ENCODE measurements at regions not wholly inside any gene's neighbourhood (a gene's known extent, or its start where the extent isn't known, plus 50 kb on each side); places are given as distances from the start of the nearest gene placed in this dataset.
"Not testable (repeated sequence)": the region's sequence is repeated elsewhere in the genome, so short reads cannot be mapped to it uniquely, and the experiment has no call there.

DNA sequence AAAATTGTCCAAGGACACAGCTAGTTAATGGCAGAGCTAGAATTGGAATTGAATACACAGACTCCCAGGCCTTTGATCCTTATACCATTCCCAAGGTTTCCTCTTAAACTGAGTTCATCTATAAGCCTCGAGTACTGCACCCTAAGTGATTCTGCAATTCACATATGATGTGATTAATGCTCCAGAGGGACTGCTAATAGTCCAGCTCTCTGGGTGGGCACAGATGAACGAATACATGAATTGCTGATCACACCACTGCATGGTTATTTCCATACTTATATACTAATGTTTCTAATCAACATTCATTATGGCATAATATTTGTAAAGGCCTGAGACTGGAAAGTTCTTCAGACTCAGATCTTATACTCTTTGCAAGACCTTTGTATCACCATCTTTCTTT, 101.8 kb downstream of the NUFIP1 start:
- DNase-seq (ENCODE audit: extremely low read depth in 1 of 11, low read depth in 9 of 11, low spot score in 4 of 11) = no peak

DNA sequence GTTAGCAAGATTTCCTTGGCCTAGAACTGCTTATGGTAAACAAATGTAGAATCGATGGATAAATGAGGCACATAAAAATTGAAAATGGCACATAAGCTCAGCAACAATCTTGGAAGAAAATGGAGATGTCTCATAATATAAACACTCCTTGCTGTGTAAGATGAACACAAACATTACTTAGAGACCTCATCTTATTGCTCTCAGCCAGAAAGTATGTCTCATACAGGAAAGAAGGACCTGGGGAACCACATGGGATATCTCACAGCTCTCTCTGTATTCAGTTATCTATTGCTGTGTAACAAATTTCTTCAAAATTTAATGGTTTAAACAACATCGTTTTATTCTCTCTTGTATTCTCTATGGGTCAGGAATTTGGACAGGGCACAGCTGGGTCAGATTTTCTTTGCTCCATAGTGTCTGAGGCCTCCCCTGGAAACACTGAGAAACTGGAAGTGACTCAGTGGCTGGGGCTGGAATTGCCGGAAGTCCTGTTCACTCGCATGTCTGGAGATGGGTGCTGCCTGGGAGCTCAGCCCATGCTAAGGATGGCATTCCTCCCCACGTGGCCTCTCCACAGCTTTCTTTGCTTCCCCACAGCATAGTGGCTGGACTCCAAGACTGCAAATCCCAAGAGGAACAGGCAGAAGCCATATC, 105.1 kb downstream of the NUFIP1 start:
- DNase-seq (ENCODE audit: extremely low read depth in 1 of 11, low read depth in 9 of 11, low spot score in 4 of 11) = no peak

DNA sequence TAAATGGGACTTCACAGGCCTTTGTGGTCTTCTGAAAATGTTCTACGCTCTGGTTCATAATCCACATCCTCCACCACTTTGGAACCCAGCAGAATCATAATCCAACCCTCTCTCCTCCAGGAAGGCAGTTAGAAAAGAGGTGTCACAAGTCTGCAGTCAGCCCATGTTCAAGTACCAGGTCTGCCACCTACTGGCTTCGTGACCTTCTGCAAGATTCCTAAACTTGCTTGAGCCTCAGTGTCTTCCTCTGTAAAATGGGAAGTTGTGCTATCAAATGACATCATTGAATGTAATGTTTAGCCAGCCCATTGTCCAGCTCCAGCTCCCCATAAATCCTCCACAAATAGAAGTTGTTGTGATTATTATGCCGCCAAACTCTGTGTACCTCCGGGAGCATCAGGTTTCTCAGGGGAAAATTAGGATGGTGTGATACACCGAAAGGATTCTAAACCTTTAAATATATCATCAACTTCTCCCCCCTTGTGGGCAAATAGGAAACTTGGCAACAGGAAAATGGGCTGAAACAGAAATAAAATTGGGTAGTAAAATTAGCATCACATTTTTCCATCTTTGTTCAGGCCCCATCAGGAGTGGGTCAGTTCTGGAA, 109.7 kb downstream of the NUFIP1 start:
- no peak for DNase-seq (ENCODE audit: extremely low read depth in 1 of 11, low read depth in 9 of 11, low spot score in 4 of 11)

DNA sequence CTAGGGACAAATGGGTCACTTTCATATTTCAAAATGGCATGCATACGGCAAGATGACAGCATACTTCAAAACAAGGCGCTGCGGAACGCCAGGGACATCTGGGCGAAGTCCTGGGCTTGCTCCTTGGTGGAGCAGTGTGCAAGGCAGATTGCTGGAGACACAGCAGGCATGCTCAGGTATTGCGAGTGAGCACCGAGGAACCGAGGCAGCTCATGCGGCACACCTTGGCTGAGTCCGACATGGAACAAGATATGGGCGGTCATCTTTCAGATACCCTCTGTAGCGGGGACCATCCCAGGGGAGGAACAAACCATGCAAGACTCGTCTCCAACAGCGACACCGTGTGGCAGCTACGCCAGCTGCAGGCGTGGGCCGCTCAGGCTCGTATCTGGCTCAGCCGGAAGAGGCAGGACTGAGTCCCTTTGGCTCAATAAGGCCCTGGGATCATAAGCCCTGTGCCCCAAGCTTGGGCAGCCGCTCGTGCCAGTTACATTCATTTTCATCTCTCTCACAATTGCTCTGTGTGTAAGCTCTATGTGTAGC, 112.4 kb downstream of the NUFIP1 start:
- DNase-seq (ENCODE audit: extremely low read depth in 1 of 11, low read depth in 9 of 11, low spot score in 4 of 11) = no peak

DNA sequence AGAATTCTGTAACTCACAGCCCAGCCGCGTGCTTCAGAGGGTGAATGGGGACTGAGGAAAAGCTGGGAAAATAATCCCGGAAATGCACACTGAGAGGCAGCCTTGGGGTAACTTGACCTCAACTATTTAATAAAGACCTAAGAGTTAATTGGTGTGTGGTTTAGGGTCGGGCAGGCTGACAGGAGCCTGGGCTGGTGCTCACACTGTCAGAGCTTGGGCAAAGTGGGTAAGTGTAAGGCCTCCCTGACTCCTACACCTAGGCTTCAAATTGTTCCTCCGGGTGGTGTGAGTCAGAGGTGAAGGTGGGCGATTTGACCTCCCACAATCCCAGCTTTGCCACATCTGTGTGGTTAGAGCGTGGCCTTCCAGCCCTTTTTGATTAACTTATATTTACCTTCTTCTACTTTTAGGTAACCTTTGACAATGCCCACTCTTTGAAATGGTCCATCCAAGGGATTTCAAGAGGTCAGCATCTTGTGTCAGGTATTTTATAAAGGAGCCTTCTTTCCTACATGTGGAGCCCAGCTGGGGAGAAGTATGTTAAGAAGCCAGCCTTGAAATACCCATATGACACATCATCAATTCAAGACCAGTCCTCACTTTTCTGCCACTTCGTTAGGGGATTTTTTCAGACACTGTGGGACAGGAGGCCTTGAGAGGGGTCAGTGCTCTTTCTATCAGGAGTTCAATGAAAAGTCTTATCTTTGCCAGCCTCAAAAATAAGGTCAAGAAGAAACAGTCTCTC, 114.2 kb downstream of the NUFIP1 start:
- no peak for DNase-seq (ENCODE audit: extremely low read depth in 1 of 11, low read depth in 9 of 11, low spot score in 4 of 11)

DNA sequence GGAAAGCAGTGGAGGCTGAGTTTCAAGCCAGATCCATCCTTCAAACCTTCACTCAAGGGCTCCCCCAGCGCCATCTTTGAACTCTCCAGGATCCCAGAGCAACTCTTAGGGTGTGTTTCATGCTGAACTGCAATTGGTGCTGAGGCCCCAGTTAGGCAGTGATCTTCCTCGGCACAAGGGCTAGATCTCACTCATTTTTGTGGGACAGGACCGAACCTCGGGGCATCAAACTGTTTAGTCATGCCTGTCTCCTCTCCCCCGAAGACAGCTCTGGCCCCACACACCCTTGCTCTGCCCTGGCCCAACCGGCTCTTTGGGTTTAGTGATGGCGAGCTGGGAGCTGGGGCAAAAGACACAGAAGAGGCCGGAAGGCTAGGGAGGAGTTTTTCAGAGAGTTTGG, 115.1 kb downstream of the NUFIP1 start:
- DNase-seq (ENCODE audit: extremely low read depth in 1 of 11, low read depth in 9 of 11, low spot score in 4 of 11) = no peak

DNA sequence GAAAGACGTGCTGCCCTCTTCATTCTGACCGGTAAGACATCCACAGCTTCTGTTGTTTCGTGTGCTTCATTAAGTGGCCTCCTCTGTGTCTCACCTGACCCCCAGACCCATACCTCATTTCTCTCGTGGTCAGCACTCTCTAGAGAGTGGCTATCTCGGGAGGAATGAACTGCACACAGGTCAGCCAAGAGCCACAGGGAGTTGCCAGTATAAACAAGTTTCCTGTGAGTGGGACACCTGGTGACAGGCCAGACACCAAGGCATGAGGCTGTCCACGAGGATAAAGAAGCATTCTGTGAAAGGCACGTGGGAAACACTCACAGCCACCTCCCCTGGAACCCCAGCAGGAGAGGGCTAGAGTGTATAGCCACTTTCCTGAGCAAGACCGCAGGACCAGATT, 115.8 kb downstream of the NUFIP1 start:
- DNase-seq (ENCODE audit: extremely low read depth in 1 of 11, low read depth in 9 of 11, low spot score in 4 of 11) = no peak

DNA sequence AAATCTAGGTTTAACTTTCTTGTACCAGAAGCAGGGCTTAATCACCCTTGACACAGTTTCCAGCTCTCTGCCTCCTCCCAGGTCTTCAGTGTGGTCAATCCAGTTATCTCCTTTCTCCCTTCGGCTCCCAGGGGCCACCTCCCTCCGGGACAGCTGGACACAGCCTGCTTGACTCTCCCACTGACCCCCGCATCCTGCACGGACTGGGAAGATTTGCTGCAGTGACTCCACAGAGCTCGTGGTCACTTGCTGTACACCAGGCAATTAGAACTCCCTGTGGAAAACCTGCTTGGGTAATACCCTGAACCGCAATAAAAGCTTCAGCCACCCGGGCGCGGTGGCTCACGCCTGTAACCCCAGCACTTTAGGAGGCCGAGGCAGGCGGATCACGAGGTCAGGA, 116.5 kb downstream of the NUFIP1 start:
- no peak for DNase-seq (ENCODE audit: extremely low read depth in 1 of 11, low read depth in 9 of 11, low spot score in 4 of 11)

DNA sequence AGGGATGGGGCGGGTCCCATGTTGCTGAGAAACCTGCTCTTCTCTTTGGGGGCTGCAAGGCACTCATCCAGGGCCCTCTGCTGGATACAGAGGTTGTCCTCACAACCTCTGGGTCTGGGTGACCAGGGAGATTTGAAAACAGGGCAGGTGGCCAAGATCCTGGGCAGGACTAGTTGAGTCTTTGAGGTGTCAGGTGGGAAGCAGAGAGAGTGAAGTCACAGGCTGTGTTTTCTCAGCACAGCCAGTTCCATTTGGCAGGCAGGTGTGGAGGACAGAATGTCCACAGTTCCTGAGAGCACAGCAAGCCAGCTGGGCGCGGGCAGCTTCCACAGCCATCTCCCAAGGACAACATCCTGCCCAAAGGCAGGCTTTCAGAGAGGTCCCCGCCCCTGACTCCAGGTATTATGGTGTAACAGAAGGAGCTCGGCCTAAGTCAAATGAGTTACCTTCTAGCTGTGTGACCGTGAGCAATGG, 118.8 kb downstream of the NUFIP1 start:
- DNase-seq (ENCODE audit: extremely low read depth in 1 of 11, low read depth in 9 of 11, low spot score in 4 of 11) = no peak

DNA sequence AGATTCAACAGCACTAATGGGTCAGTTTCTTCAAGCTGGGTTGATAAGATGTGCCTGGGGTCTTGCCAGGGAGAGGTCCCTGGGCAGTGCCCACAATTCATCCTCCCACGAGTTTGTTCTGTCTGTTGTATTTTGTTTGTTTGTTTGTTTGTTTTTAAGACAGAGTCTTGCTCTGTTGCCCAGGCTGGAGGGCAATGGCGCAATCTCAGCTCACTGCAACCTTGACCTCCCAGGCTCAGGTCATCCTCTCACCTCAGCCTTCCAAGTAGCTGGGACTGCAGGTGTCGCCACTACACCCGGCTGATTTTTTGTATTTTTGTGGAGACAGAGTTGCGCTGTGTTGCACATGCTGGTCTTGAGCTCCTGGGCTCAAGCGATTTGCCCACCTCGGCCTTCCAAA, 120.1 kb downstream of the NUFIP1 start:
- DNase-seq (ENCODE audit: extremely low read depth in 1 of 11, low read depth in 9 of 11, low spot score in 4 of 11) = no peak

DNA sequence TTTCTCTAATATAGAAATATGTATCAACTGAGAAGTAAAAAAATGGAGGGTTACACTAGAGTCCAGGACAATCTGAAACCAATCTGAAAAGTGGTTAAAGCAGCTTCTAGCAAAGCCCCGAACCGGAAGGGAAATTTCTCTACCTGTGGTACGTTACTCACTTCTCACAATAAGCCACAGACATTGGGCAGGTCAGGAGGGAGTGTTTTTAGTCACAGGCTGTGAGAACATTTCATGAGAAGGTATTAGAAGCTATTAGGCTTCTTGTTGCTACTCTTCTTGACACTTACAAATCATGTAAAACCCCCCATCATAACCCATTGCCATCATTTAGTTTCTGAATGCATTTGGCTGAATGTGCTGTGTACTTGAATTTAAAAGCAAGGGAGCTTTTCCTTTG, 120.9 kb downstream of the NUFIP1 start:
- DNase-seq (ENCODE audit: extremely low read depth in 1 of 11, low read depth in 9 of 11, low spot score in 4 of 11) = no peak

DNA sequence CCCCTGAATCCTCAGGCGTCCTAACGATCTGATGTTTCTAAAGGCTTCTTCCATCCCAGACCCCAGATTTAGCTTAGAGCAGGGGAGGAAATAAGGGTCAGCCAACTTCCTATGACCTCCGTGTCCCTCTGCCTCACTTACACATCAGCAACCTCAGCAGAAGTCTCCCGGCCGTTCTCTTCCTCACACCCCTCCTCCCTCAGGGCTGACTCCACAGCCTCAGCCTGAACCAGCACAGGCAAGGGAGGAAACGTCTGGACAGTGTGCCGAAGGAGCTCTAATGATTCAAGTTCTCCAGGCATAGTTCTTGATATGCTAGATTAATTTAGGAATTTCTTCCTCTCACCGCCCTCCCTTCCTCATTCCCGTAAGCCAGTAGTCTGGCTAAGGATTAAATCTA, 121.4 kb downstream of the NUFIP1 start:
- DNase-seq (ENCODE audit: extremely low read depth in 1 of 11, low read depth in 9 of 11, low spot score in 4 of 11) = peak in 2 of 11 donors; percentile 15 to 52

DNA sequence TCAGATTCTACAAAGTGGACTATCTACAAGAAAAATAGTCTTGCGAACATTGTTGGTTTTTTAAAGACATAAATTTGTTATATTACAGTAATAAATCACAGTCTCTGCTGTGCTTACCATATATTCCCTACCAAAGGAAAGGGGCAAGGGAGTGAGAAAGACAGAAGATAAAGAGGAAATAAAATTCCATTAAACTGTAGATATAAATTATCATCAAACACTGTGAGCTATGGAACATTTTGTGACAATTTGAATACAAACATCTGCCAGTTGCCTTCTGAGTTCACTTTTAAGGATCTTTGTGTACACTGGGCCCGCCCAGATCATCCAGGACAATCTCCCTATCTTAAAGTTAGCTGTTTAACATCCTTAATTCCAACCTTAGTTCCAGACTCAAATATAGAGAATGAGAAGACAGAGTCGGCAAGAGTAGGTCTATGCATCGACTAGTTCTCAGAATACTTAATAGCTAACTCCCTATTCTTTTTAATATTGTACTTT, 122.8 kb downstream of the NUFIP1 start:
- peak in 2 of 11 donors; percentile 44 to 52 for DNase-seq (ENCODE audit: extremely low read depth in 1 of 11, low read depth in 9 of 11, low spot score in 4 of 11)

DNA sequence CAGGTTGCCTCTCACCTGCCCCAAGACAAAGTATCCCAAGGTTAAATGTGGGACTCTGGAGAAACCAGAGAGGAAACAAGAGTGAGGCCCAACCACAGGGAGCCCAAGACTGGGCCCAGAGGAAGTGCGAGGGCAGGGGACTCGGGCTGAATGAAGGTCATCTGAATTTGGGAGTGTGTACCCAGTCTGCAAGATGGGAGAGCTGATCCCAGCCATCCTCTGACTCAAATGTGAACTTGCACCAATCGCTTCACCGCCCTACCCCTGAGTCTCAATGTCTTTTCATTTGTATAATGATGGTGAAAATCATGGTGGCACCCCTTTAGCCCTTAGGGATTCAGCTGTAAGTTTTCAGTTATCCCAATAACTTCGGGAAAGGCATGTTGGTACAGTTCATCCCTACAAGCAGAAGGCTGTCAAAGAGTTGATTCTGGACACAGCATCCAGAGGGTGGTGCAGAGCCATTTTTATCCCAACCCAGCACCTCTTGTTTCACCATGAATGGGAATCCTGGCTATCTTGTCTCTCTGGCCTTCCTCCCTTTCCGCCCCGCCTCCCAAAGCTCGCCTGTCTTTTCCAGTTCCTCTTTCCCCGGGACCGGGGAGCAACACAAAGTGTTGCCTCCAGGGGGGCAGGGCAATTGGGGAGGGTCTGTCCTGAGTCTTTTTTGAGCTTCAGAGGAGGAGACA, 123.4 kb downstream of the NUFIP1 start:
- no peak for DNase-seq (ENCODE audit: extremely low read depth in 1 of 11, low read depth in 9 of 11, low spot score in 4 of 11)

DNA sequence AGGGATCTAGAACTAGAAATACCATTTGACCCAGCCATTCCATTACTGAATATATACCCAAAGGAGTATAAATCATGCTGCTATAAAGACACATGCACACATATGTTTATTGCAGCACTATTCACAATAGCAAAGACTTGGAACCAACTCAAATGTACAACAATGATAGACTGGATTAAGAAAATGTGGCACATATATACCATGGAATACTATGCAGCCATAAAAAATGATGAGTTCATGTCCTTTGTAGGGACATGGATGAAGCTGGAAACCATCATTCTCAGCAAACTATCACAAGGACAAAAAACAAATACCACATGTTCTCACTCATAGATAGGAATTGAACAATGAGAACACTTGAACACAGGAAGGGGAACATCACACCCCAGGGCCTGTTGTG, 125.6 kb downstream of the NUFIP1 start:
- not testable (repeated sequence) for DNase-seq (ENCODE audit: extremely low read depth in 1 of 11, low read depth in 9 of 11, low spot score in 4 of 11)

DNA sequence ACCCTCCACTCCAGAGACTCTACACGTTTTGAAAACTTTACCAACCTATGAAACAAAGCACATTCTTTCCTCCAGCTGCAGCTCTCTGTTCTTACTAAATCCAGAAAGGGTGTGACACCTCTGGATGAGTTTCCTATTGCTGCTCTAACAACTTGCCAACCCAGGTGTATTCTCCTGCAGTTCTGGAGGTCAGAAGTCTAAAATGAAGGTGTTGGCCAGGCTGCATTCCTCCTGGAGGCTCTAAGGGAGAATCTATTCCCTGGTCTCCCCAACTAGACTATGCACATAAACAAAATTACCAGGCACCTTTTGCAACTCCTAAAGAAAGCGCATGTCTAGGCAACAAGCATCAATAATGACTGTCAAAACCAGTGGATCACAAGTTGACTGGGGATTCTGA, 128.8 kb downstream of the NUFIP1 start:
- DNase-seq (ENCODE audit: extremely low read depth in 1 of 11, low read depth in 9 of 11, low spot score in 4 of 11) = no peak

DNA sequence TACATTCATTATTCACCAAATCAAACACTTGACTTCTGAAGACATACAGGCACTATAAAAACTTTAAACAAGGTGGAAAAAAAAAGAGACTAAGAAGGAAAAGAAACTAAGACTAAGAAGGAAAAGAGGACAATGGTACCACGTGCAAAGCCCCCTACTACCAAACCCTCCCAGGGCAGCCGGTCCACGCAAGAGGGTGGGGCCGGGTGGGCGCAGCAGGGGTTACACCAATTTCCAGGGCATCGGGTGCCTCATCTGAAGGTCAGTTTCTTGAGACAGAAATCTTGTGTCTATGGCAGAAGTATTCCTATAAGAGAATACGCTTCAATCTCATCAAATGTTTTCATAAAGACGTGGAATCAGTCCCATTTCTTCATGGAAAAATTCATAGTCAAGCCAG, 131.5 kb downstream of the NUFIP1 start:
- DNase-seq (ENCODE audit: extremely low read depth in 1 of 11, low read depth in 9 of 11, low spot score in 4 of 11) = no peak

DNA sequence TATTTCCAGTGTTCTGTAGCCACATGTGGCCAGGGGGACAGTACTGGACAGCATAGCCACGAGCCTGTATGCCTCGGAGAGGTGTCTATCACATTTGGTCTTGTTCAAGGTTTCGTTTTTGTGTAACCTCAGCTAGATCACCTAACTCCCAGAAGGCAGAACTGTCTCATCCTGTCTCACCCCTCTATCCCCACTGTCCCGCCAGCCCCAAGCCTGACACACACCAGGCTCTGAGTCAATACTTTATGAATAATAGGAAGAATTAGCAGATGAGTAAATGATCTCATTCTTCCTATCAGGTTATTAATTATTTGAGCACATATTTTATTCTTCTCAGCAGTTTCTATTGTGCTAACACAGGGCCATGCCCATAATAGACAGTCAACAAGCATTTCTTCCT, 132.2 kb downstream of the NUFIP1 start:
- no peak for DNase-seq (ENCODE audit: extremely low read depth in 1 of 11, low read depth in 9 of 11, low spot score in 4 of 11)

DNA sequence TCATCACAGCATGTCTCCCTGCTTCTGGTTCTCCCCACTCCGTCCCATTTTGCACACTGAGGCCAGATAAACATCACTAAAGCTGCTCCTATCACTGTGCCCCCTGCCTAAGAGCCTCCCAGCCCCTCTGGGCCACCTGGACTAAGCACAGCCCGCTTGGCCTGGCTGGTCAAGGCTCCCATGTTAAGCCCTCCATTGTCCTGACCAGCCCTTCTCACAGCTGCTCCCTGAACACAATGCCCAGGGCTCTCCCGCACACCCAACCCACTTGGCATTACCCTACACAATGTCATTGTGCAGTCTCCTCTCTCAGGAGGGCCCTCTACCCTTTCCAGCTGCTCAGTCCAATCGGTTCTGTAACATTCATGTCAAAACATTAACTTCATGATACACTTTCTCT, 133.4 kb downstream of the NUFIP1 start:
- DNase-seq (ENCODE audit: extremely low read depth in 1 of 11, low read depth in 9 of 11, low spot score in 4 of 11) = no peak

Data from renal cortex interstitium (tissue), 11 donors.